Ovary (tissue), 3 donors: ENCODE measurements at regions not wholly inside any gene's neighbourhood (a gene's known extent, or its start where the extent isn't known, plus 50 kb on each side); places are given as distances from the start of the nearest gene placed in this dataset.

Experiments
- CTCF ChIP-seq, 3 donors: fragments of 450-650 bp in 2 of 3; fragments of 200-600 bp in 1 of 3; IDR thresholded peaks; one replicate each; pipeline versions ENCODE4 v1.5.1 to v1.8.0; 2016 to 2022; ENCODE audit warnings: antibody characterized with exemption in 3 of 3, mild to moderate bottlenecking in 1 of 3
- EP300 ChIP-seq: sonication (generic); formaldehyde crosslinking; IDR thresholded peaks from one replicate; pipeline ENCODE4 v1.6.1; 2017; ENCODE audit warnings: antibody characterized with exemption
- POLR2A ChIP-seq: fragments of 450-650 bp; IDR thresholded peaks from one replicate; pipeline ENCODE4 v1.6.1; 2017; ENCODE audit warnings: antibody characterized with exemption, mild to moderate bottlenecking, moderate library complexity
- donor health status: DM: no; HTN: no; CAD: no.

- TF ChIP-seq POLR2A: no peak
- TF ChIP-seq CTCF (IDR thresholded peaks at IDR 0.05): no peak
- TF ChIP-seq EP300: no peak
These were observed 385.7 kb upstream of the IRX1 start for GRCh38 chr5:3209918-3210317.
